Immature natural killer cell (primary cell): ENCODE measurements at regions not wholly inside any gene's neighbourhood (a gene's known extent, or its start where the extent isn't known, plus 50 kb on each side); places are given as distances from the start of the nearest gene placed in this dataset.

Experiments
- DNase-seq, 3 donors: peaks; one replicate each; pipeline ENCODE4 v3.0.0; 2022; ENCODE audit warnings: mixed read lengths in 1 of 3
- H3K27ac Mint-ChIP-seq, 6 donors: one replicate each; pipeline ENCODE4 v1.8.0; 2020; ENCODE audit warnings: mixed read lengths in 6 of 6, mild to moderate bottlenecking in 5 of 6, inconsistent platforms in 4 of 6, moderate library complexity in 3 of 6
- H3K27me3 Mint-ChIP-seq, 3 donors: one replicate each; pipeline ENCODE4 v1.8.0; 2020 to 2021; ENCODE audit warnings: low read depth in 3 of 3, mild to moderate bottlenecking in 3 of 3, mixed read lengths in 3 of 3, moderate library complexity in 3 of 3, inconsistent platforms in 1 of 3
- H3K36me3 Mint-ChIP-seq, 3 donors: one replicate each; pipeline ENCODE4 v1.8.0; 2020; ENCODE audit warnings: mixed read lengths in 3 of 3, inconsistent platforms in 2 of 3, mild to moderate bottlenecking in 2 of 3
- H3K4me1 Mint-ChIP-seq, 2 donors: one replicate each; pipeline ENCODE4 v1.8.0; 2020; ENCODE audit warnings: inconsistent platforms in 2 of 2, mild to moderate bottlenecking in 2 of 2, mixed read lengths in 2 of 2, moderate library complexity in 1 of 2
- H3K4me3 Mint-ChIP-seq, 5 donors: one replicate each; pipeline ENCODE4 v1.8.0; 2020; ENCODE audit warnings: mild to moderate bottlenecking in 5 of 5, mixed read lengths in 5 of 5, inconsistent platforms in 3 of 5, moderate library complexity in 3 of 5
- H3K9me3 Mint-ChIP-seq, 6 donors: one replicate each; pipeline ENCODE4 v1.8.0; 2020; ENCODE audit warnings: mild to moderate bottlenecking in 6 of 6, mixed read lengths in 6 of 6, inconsistent platforms in 4 of 6, moderate library complexity in 3 of 6

DNA sequence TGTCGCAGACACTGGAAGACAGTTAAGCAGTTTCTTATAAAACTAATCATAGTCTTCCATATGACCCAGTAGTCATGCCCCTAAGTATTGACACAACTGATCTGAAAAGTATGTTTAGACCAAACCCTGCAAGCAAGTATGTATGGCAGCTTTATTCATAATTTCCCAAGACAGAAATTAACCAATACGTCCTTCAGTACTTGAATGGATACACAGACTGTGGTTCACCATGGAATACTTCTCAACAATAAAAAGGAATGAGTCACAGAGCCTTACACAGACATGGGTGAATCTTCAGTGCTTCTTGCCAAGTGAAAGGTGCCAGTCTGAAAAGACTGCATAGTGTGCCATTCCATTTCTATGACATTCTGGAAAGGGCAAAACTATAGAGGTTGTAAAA, 50.2 kb upstream of the AKR1E2 start:
- H3K27me3 Mint-ChIP-seq = peaks cover 0 to 10% (median 4%) of the 10 kb centered on the region in 3 donors

DNA sequence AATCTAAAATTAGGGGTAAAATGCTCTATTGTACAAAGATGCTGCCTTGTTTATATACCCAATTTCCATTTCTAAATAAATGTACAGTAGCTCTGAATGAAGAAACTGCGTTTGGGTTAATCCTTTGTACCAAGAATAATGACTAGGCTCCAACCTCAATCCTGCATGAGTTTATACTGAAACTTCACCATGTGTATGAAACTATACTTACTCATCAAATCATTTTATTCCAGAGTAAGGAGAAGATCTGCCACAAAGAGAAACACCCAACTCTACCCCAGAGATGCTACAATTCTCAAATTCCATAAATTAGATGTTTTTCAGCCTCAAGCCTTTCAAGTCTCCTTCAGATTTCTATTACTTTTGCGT, 53.8 kb upstream of the AKR1E2 start:
- Mint-ChIP-seq H3K36me3 (no peaks in the 10 kb centered on the region), H3K27me3 (peaks cover 2 to 10% (median 9%) of the 10 kb centered on the region in 3 donors), H3K27ac (no peak overlapping the region), H3K9me3 (no peaks in the 10 kb centered on the region), H3K4me1 (no peaks in the 10 kb centered on the region), H3K4me3 (no peak overlapping the region)
- DNase-seq = no peak

More for the DNA sequence above, 50.2 kb upstream of the AKR1E2 start:
- DNase-seq = no peak
- Mint-ChIP-seq H3K27ac (no peak overlapping the region), H3K4me3 (no peak overlapping the region), H3K4me1 (no peaks in the 10 kb centered on the region), H3K9me3 (peaks cover 0 to 2% (median 0%) of the 10 kb centered on the region in 6 donors), H3K36me3 (no peaks in the 10 kb centered on the region)

DNA sequence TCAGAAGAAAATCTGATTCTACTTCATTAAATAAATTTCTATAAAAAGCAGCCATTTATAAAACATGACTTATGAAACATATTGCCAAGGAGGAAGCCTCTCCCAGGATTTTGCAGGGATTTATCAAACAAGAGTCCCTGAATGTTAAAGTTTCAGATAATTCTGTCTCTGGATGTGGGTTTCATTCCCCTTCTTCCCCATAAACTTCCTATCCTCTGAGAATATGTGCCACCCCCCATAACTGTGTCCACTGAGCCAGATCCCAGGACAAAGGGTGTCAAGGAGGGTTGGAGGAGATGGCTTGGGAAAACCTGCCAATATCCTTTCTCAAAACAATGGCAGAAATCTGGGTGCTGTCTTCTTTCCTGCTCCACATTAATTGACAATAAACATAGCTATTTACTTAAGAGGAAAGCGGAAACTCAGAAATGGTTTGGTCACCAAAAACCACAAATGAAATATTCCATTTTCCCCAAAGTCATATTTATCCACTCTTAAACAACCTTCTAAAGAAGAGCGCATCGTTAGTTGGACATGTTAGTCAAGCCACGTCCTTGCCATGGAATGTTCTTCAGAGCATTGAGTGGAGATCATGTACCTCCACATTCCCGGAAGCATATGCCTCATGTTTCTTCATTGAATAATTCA, 54.3 kb upstream of the AKR1E2 start:
- peaks cover 2 to 11% (median 8%) of the 10 kb centered on the region in 3 donors for H3K27me3 Mint-ChIP-seq

DNA sequence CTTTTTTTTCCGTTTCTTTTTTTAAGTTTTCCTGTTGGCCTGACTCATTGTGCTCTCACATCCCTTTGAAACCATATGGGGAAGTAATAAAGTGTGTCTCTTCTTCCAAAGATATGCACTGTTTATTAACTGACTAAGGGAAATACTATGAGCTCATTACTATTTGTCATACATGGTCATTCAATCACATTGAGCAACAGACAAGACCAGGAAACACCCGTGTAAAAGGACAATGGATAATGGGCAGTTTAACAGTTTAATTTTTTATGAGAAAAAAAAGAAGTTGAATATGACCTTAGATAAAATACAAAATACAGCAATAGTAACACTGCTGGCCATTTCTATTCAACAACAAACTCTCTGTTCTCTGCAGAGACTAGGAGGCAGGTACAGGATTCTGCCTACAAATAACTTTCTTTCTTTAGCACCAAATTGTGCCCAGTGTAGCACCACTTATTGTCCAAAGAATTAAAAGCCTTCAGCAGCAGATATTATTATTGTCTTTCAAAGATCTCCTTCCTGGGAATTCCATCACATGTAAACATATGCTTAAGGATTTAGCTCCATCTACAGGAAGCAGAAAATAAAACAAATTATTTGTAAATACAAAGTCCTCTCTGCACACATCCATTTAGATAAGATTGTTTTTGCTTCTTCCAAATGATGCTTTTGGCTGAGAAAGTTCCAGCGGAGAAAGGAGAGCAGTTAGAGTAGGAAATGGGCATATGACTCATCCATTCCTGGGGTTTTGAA, 55.0 kb upstream of the AKR1E2 start:
- no peak for DNase-seq
- Mint-ChIP-seq H3K4me1 (no peaks in the 10 kb centered on the region), H3K4me3 (no peak overlapping the region), H3K27ac (no peak overlapping the region), H3K9me3 (no peaks in the 10 kb centered on the region), H3K27me3 (peaks cover 2 to 13% (median 7%) of the 10 kb centered on the region in 3 donors), H3K36me3 (no peaks in the 10 kb centered on the region)

More for the DNA sequence above, 54.3 kb upstream of the AKR1E2 start:
- Mint-ChIP-seq H3K27ac (no peak overlapping the region), H3K4me3 (no peak overlapping the region), H3K9me3 (no peaks in the 10 kb centered on the region), H3K36me3 (no peaks in the 10 kb centered on the region), H3K4me1 (no peaks in the 10 kb centered on the region)
- DNase-seq = no peak

DNA sequence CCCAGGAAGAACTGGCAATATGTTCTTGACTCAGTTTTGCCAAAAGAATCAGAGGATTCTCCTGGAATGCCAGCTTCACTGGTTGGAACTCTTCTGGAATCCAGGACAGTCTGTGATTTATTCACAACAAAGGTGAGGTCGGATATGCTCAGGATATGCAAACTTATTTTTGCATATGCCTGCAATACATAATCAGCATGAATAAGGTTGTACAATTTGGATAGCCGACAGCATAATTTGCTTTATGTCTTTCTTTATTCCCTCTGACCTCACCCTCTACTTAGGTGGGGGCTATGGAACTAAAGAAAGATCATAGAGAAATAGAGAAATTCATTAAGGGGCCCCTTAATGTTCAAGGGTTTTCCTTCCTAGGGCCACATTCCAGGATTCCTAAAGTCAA, 57.6 kb upstream of the AKR1E2 start:
- Mint-ChIP-seq H3K27ac (no peak overlapping the region), H3K9me3 (no peaks in the 10 kb centered on the region), H3K36me3 (no peaks in the 10 kb centered on the region), H3K4me3 (no peak overlapping the region), H3K4me1 (no peaks in the 10 kb centered on the region), H3K27me3 (peaks cover 2 to 12% (median 8%) of the 10 kb centered on the region in 3 donors)
- DNase-seq = no peak

DNA sequence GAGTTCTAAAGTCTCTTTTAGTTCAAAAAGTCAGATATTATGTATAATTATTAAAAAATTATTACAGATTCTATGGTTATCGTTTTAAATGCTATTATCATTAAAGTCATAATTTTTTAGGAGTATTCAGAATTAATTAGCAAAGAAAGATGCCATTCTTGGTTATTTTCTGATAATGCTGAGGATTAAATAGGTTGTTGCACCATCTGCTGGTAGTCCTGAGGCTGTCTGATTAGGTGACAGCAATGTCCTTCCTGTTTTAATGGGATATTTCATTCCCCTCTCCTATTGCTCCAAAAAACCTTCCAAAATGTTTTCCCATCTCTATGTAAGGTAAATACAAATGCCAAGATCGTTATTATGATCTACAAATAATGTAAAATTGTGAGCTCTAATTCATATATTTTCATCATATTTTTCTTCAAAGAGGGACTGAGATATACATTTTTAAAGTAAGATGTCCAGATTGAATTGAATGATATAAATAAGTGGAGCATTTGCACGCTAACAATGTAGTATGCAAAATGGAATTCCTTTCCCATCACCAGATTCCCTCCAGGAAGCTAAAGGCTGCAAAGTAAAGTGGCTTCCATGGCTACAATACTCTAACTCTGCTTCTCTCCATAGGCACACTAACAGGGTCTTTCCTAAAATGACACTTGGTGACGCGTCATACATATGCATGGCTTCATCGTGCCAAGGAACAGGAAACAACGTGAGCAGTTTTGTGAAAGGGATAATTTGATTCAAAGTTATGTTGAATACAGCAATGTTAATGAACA, 58.8 kb upstream of the AKR1E2 start:
- Mint-ChIP-seq H3K4me1 (no peaks in the 10 kb centered on the region), H3K9me3 (no peaks in the 10 kb centered on the region), H3K27ac (no peak overlapping the region), H3K27me3 (peaks cover 2 to 9% (median 7%) of the 10 kb centered on the region in 3 donors), H3K36me3 (no peaks in the 10 kb centered on the region), H3K4me3 (no peak overlapping the region)
- peak in 2 of 3 donors; percentile 1 to 9 for DNase-seq

DNA sequence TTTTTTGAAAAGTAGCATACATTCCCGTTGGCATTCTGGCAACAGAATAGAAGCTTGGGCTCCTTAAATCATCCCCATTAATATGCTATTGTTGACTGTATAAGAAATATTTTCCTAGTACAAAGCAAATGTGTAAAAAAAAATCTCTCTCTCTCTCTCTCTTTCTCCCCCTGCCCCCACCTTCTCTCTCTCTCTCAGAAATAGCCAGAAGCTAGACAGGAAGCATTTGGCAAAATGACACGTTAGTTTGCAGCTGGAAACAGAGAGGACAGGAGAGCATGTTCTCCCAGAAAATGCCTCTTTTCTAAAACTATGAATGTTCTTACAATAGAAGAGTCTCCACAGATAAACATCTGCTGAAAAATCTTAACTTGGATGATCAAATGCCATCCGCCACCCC, 59.6 kb upstream of the AKR1E2 start:
- Mint-ChIP-seq H3K4me1 (no peaks in the 10 kb centered on the region), H3K36me3 (no peaks in the 10 kb centered on the region), H3K4me3 (no peak overlapping the region), H3K9me3 (no peaks in the 10 kb centered on the region), H3K27me3 (peaks cover 2 to 8% (median 7%) of the 10 kb centered on the region in 3 donors), H3K27ac (no peak overlapping the region)
- no peak for DNase-seq

DNA sequence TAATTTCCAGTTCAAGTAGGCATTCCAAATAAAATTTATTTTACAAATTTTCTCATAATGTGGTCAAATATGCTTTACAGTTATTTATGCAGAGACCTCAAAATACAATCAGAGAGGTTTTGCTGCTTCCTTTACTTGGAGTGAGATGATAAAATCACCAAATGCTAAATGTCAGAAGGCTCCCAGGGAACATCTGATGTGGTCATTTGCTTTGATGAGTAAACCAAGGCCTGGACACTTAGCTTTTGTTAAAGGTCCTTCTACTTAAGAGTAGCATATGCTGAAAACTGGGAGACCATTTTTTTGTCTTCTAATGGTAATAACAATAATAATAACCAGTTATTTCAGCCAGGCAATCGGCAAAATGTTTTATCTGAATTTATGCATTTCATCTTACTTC, 60.6 kb upstream of the AKR1E2 start:
- DNase-seq = no peak
- no peak overlapping the region for H3K4me3 Mint-ChIP-seq
- H3K9me3 Mint-ChIP-seq = no peaks in the 10 kb centered on the region
- no peaks in the 10 kb centered on the region for H3K4me1 Mint-ChIP-seq
- no peak overlapping the region for H3K27ac Mint-ChIP-seq
- H3K36me3 Mint-ChIP-seq = no peaks in the 10 kb centered on the region
- H3K27me3 Mint-ChIP-seq = peaks cover 0 to 7% (median 5%) of the 10 kb centered on the region in 3 donors

DNA sequence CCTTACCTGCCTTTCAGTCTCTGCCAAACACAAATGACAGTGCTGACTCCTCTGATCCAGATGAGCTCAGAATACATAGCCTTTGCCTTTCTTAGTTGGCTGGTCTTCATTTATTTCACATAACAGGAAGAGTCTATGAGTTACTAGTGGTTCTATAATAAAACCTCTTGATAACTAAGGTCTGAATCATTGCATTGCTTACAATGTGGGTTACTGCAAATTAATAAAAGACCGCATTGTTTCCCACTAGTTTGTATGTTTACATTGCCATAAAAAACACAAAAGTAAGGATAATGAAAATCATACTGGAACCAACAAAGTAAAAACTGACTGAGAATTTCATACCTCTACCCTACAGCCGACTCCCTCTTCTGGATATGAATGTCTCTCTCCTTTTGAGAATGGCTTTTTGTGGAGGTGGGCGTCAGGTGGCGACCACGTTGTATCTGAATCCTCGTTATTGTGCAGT, 62.0 kb upstream of the AKR1E2 start:
- DNase-seq = no peak
- Mint-ChIP-seq H3K36me3 (no peaks in the 10 kb centered on the region), H3K27me3 (peaks cover 0 to 11% (median 8%) of the 10 kb centered on the region in 3 donors), H3K9me3 (no peaks in the 10 kb centered on the region), H3K27ac (no peak overlapping the region), H3K4me1 (no peaks in the 10 kb centered on the region), H3K4me3 (no peak overlapping the region)

DNA sequence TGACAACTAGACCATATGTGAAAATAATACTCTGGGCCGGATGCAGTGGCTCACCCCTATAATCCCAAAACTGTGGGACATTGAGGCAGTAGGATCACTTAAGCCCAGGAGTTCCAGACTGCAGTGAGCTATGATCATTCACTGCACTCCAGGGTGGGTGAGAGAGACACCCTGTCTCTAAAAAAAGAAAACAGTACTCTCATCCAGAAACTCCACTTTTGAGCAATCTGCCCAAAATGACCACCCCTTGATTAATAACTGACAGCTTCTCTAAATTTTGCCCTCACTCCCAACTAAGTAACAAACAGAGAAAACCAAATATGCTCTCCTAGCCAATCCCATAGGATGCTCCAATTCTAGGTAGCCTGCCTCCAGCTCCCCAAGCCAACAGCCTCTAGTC, 62.5 kb upstream of the AKR1E2 start:
- Mint-ChIP-seq H3K27ac (no peak overlapping the region), H3K27me3 (peaks cover 0 to 13% (median 8%) of the 10 kb centered on the region in 3 donors), H3K4me3 (no peak overlapping the region), H3K9me3 (no peaks in the 10 kb centered on the region), H3K36me3 (no peaks in the 10 kb centered on the region), H3K4me1 (no peaks in the 10 kb centered on the region)
- no peak for DNase-seq

DNA sequence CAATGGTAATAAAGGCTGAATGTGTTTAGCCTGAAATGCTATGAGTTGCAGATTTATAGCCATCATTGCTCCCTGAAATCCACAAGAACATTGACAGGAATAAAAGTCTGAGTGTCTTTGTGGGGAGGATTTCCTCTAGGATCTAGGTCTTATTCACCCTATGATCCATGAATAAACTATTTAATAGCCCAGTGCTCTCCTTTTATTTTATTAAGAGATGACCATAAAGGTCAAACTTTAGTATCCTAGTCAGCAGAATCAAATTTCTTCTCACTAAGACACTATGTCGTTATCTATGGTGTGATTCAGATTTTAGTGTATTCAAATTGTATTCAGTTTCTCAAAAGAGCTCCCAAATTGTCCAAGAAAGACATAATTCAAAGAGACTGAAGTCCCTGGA, 67.8 kb upstream of the AKR1E2 start:
- H3K9me3 Mint-ChIP-seq = no peaks in the 10 kb centered on the region
- H3K27ac Mint-ChIP-seq = no peak overlapping the region
- H3K4me3 Mint-ChIP-seq = no peak overlapping the region

DNA sequence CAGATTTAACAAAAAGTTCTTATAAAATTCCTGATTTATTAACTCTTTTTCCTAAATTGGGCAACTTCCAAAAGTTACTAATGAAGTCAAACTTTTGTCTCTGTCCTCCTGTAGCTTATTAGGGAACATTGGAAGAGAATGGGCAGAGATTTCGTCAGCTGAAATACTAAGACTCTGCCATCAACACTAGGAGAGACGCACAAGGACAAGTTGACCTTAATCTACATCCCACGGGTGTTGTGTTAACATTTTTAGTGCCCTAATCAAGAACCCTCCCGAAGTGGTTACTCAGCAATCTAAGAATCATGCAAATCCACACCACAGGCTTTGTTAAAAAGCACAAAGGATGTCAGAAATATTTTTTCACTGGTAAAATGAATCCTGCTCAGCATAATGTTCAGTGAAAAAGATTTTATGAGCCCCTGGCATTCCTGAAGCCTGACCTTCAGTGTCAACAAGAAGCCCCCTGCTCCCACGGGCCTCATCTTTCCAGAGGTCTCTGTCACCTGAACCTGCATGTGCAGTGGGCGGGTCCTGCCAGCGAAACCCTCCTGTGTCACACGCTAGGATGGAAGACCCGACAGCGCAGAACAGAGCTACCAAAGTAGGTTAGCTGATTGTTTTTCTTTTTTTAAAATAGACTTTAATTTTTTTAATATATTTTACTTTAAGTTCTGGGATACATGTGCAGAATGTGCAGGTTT, 70.6 kb upstream of the AKR1E2 start:
- Mint-ChIP-seq H3K27ac (no peak overlapping the region), H3K9me3 (no peaks in the 10 kb centered on the region), H3K4me1 (no peaks in the 10 kb centered on the region), H3K27me3 (peaks cover 3 to 26% (median 3%) of the 10 kb centered on the region in 3 donors), H3K36me3 (no peaks in the 10 kb centered on the region), H3K4me3 (no peak overlapping the region)
- no peak for DNase-seq

More for the DNA sequence above, 67.8 kb upstream of the AKR1E2 start:
- Mint-ChIP-seq H3K4me1 (no peaks in the 10 kb centered on the region), H3K36me3 (no peaks in the 10 kb centered on the region), H3K27me3 (peaks cover 3 to 24% (median 3%) of the 10 kb centered on the region in 3 donors)
- DNase-seq = no peak

DNA sequence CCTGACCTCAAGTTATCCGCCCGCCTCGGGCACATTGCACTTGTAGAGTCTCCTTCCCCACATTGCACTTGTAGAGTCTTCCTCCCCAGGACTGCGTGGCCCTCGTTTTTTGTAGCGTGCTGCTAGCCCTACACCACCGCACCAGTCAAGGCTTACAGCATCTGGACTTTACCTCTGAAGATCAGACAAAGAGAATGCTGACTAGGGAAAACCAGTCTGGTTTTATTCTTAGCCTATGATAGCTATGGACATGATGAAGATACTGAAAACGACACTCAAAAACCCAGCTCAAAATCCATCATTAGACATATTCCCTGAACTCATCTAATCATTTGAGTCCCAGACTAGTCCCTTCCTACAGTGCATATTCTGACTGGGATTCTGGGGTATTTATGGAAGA, 71.9 kb upstream of the AKR1E2 start:
- Mint-ChIP-seq H3K9me3 (no peaks in the 10 kb centered on the region), H3K27me3 (peaks cover 3 to 25% (median 4%) of the 10 kb centered on the region in 3 donors), H3K4me1 (no peaks in the 10 kb centered on the region), H3K4me3 (no peak overlapping the region), H3K36me3 (no peaks in the 10 kb centered on the region), H3K27ac (no peak overlapping the region)
- DNase-seq = no peak
